ENCODE measurements at regions not wholly inside any gene's neighbourhood (a gene's known extent, or its start where the extent isn't known, plus 50 kb on each side); places are given as distances from the start of the nearest gene placed in this dataset.

GRCh38 chr2:51969347-51969746 is 937.4 kb upstream of the NRXN1 start:
- no peaks in the 10 kb centered on the region for H3K9me3 ChIP-seq (ENCODE audit: control insufficient read depth, low read depth, low read length)
- H3K36me3 ChIP-seq (ENCODE audit: control insufficient read depth, insufficient read depth, low read length), result no peaks in the 10 kb centered on the region
- DNase-seq, result no peak
- WGBS (ENCODE audit: insufficient coverage, low lambda C conversion rate), result 57% methylated on average over 1 of the region's 1 CpG
- no peaks in the 10 kb centered on the region for H3K27me3 ChIP-seq (ENCODE audit: control insufficient read depth, insufficient read depth, low read length)
- H3K4me3 ChIP-seq (ENCODE audit: low read length), result no peak overlapping the region
- H3K4me1 ChIP-seq (ENCODE audit: control insufficient read depth, insufficient read depth, low read length), result no peaks in the 10 kb centered on the region
- H3K27ac ChIP-seq (ENCODE audit: low read length), result no peak overlapping the region

- Histone ChIP-seq H3K9me3 (ENCODE audit: control insufficient read depth, low read depth, low read length) (peaks cover 2% of the 10 kb centered on the region), H3K27me3 (ENCODE audit: control insufficient read depth, insufficient read depth, low read length) (no peaks in the 10 kb centered on the region), H3K36me3 (ENCODE audit: control insufficient read depth, insufficient read depth, low read length) (no peaks in the 10 kb centered on the region), H3K4me3 (ENCODE audit: low read length) (no peak overlapping the region), H3K4me1 (ENCODE audit: control insufficient read depth, insufficient read depth, low read length) (no peaks in the 10 kb centered on the region), H3K27ac (ENCODE audit: low read length) (no peak overlapping the region)
- WGBS (ENCODE audit: insufficient coverage, low lambda C conversion rate), result 93% methylated on average over 2 of the region's 3 CpGs
- no peak for DNase-seq
Measured at GRCh38 chr2:51960841-51961335, 929.0 kb upstream of the NRXN1 start.

- Histone ChIP-seq H3K4me1 (ENCODE audit: control insufficient read depth, insufficient read depth, low read length) (no peaks in the 10 kb centered on the region), H3K4me3 (ENCODE audit: low read length) (no peak overlapping the region), H3K27me3 (ENCODE audit: control insufficient read depth, insufficient read depth, low read length) (no peaks in the 10 kb centered on the region), H3K27ac (ENCODE audit: low read length) (no peak overlapping the region), H3K9me3 (ENCODE audit: control insufficient read depth, low read depth, low read length) (peaks cover 2% of the 10 kb centered on the region), H3K36me3 (ENCODE audit: control insufficient read depth, insufficient read depth, low read length) (no peaks in the 10 kb centered on the region)
- WGBS (ENCODE audit: insufficient coverage, low lambda C conversion rate), result no CpG with 5 or more reads among the region's 2 CpGs
- no peak for DNase-seq
Measured at GRCh38 chr2:51960281-51960680, 928.3 kb upstream of the NRXN1 start.

GRCh38 chr2:51959696-51960095 is 927.8 kb upstream of the NRXN1 start:
- no peak overlapping the region for H3K4me3 ChIP-seq (ENCODE audit: low read length)
- no peaks in the 10 kb centered on the region for H3K4me1 ChIP-seq (ENCODE audit: control insufficient read depth, insufficient read depth, low read length)
- WGBS (ENCODE audit: insufficient coverage, low lambda C conversion rate), result 100% methylated on average over 2 of the region's 2 CpGs
- no peak for DNase-seq
- no peak overlapping the region for H3K27ac ChIP-seq (ENCODE audit: low read length)
- H3K36me3 ChIP-seq (ENCODE audit: control insufficient read depth, insufficient read depth, low read length), result no peaks in the 10 kb centered on the region
- peaks cover 2% of the 10 kb centered on the region for H3K9me3 ChIP-seq (ENCODE audit: control insufficient read depth, low read depth, low read length)
- H3K27me3 ChIP-seq (ENCODE audit: control insufficient read depth, insufficient read depth, low read length), result no peaks in the 10 kb centered on the region

GRCh38 chr2:51953931-51954330 is 922.0 kb upstream of the NRXN1 start:
- no peaks in the 10 kb centered on the region for H3K36me3 ChIP-seq (ENCODE audit: control insufficient read depth, insufficient read depth, low read length)
- no peaks in the 10 kb centered on the region for H3K4me1 ChIP-seq (ENCODE audit: control insufficient read depth, insufficient read depth, low read length)
- no peak overlapping the region for H3K27ac ChIP-seq (ENCODE audit: low read length)
- H3K4me3 ChIP-seq (ENCODE audit: low read length), result no peak overlapping the region
- H3K27me3 ChIP-seq (ENCODE audit: control insufficient read depth, insufficient read depth, low read length), result no peaks in the 10 kb centered on the region
- no peak for DNase-seq
- peaks cover 2% of the 10 kb centered on the region for H3K9me3 ChIP-seq (ENCODE audit: control insufficient read depth, low read depth, low read length)

GRCh38 chr2:51921076-51921475 is 889.1 kb upstream of the NRXN1 start:
- Histone ChIP-seq H3K4me1 (ENCODE audit: control insufficient read depth, insufficient read depth, low read length) (no peaks in the 10 kb centered on the region), H3K27ac (ENCODE audit: low read length) (no peak overlapping the region), H3K27me3 (ENCODE audit: control insufficient read depth, insufficient read depth, low read length) (no peaks in the 10 kb centered on the region), H3K9me3 (ENCODE audit: control insufficient read depth, low read depth, low read length) (no peaks in the 10 kb centered on the region), H3K36me3 (ENCODE audit: control insufficient read depth, insufficient read depth, low read length) (no peaks in the 10 kb centered on the region), H3K4me3 (ENCODE audit: low read length) (no peak overlapping the region)
- DNase-seq, result no peak

GRCh38 chr2:51920509-51920908 is 888.6 kb upstream of the NRXN1 start:
- no peak for DNase-seq
- H3K27me3 ChIP-seq (ENCODE audit: control insufficient read depth, insufficient read depth, low read length), result no peaks in the 10 kb centered on the region
- 80% methylated on average over 1 of the region's 6 CpGs for WGBS (ENCODE audit: insufficient coverage, low lambda C conversion rate)
- no peaks in the 10 kb centered on the region for H3K36me3 ChIP-seq (ENCODE audit: control insufficient read depth, insufficient read depth, low read length)
- H3K4me1 ChIP-seq (ENCODE audit: control insufficient read depth, insufficient read depth, low read length), result no peaks in the 10 kb centered on the region
- H3K4me3 ChIP-seq (ENCODE audit: low read length), result no peak overlapping the region
- H3K9me3 ChIP-seq (ENCODE audit: control insufficient read depth, low read depth, low read length), result no peaks in the 10 kb centered on the region
- no peak overlapping the region for H3K27ac ChIP-seq (ENCODE audit: low read length)

- H3K4me3 ChIP-seq (ENCODE audit: low read length), result no peak overlapping the region
- DNase-seq, result no peak
- H3K27ac ChIP-seq (ENCODE audit: low read length), result no peak overlapping the region
- 100% methylated on average over 1 of the region's 1 CpG for WGBS (ENCODE audit: insufficient coverage, low lambda C conversion rate)
- no peaks in the 10 kb centered on the region for H3K27me3 ChIP-seq (ENCODE audit: control insufficient read depth, insufficient read depth, low read length)
- no peaks in the 10 kb centered on the region for H3K4me1 ChIP-seq (ENCODE audit: control insufficient read depth, insufficient read depth, low read length)
- H3K9me3 ChIP-seq (ENCODE audit: control insufficient read depth, low read depth, low read length), result no peaks in the 10 kb centered on the region
- no peaks in the 10 kb centered on the region for H3K36me3 ChIP-seq (ENCODE audit: control insufficient read depth, insufficient read depth, low read length)
Measured at GRCh38 chr2:51919395-51919794, 887.5 kb upstream of the NRXN1 start.

- Histone ChIP-seq H3K27ac (ENCODE audit: low read length) (no peak overlapping the region), H3K27me3 (ENCODE audit: control insufficient read depth, insufficient read depth, low read length) (no peaks in the 10 kb centered on the region), H3K36me3 (ENCODE audit: control insufficient read depth, insufficient read depth, low read length) (no peaks in the 10 kb centered on the region), H3K4me3 (ENCODE audit: low read length) (no peak overlapping the region), H3K4me1 (ENCODE audit: control insufficient read depth, insufficient read depth, low read length) (no peaks in the 10 kb centered on the region), H3K9me3 (ENCODE audit: control insufficient read depth, low read depth, low read length) (no peaks in the 10 kb centered on the region)
- no peak for DNase-seq
- 89% methylated on average over 3 of the region's 3 CpGs for WGBS (ENCODE audit: insufficient coverage, low lambda C conversion rate)
Measured at GRCh38 chr2:51918113-51918512, 886.2 kb upstream of the NRXN1 start.

- Histone ChIP-seq H3K4me3 (ENCODE audit: low read length) (no peak overlapping the region), H3K9me3 (ENCODE audit: control insufficient read depth, low read depth, low read length) (no peaks in the 10 kb centered on the region), H3K27me3 (ENCODE audit: control insufficient read depth, insufficient read depth, low read length) (no peaks in the 10 kb centered on the region), H3K4me1 (ENCODE audit: control insufficient read depth, insufficient read depth, low read length) (no peaks in the 10 kb centered on the region), H3K36me3 (ENCODE audit: control insufficient read depth, insufficient read depth, low read length) (no peaks in the 10 kb centered on the region), H3K27ac (ENCODE audit: low read length) (no peak overlapping the region)
- 33% methylated on average over 1 of the region's 1 CpG for WGBS (ENCODE audit: insufficient coverage, low lambda C conversion rate)
- DNase-seq, result no peak
Measured at GRCh38 chr2:51903728-51904127, 871.8 kb upstream of the NRXN1 start.

GRCh38 chr2:51899643-51900042 is 867.7 kb upstream of the NRXN1 start:
- H3K27me3 ChIP-seq (ENCODE audit: control insufficient read depth, insufficient read depth, low read length), result no peaks in the 10 kb centered on the region
- no peaks in the 10 kb centered on the region for H3K36me3 ChIP-seq (ENCODE audit: control insufficient read depth, insufficient read depth, low read length)
- no peak overlapping the region for H3K27ac ChIP-seq (ENCODE audit: low read length)
- no peaks in the 10 kb centered on the region for H3K4me1 ChIP-seq (ENCODE audit: control insufficient read depth, insufficient read depth, low read length)
- no peaks in the 10 kb centered on the region for H3K9me3 ChIP-seq (ENCODE audit: control insufficient read depth, low read depth, low read length)
- no peak overlapping the region for H3K4me3 ChIP-seq (ENCODE audit: low read length)
- no peak for DNase-seq

All from large intestine (tissue), 3 donors.